Activated CD8-positive, alpha-beta memory T cell treated with anti-CD3 and anti-CD28 coated beads for 36 hours (primary cell): ENCODE measurements at regions not wholly inside any gene's neighbourhood (a gene's known extent, or its start where the extent isn't known, plus 50 kb on each side); places are given as distances from the start of the nearest gene placed in this dataset.

Source experiments
- CTCF ChIA-PET: fragments of 350-600 bp; sonication (Branson Sonifier 250); formaldehyde crosslinking; loops from one replicate; lab custom pipeline; 2021; ENCODE audit warnings: antibody characterized with exemption; lab: Charles Lee
- POLR2A ChIA-PET: fragments of 350-600 bp; sonication (Branson Sonifier 250); formaldehyde crosslinking; loops from one replicate; lab custom pipeline; 2021; ENCODE audit warnings: antibody characterized with exemption; lab: Charles Lee

- POLR2A ChIA-PET: no interaction called here
- CTCF ChIA-PET: no interaction called here
Observed at GRCh38 chr17:69871318-69871717, 203.7 kb upstream of the KCNJ16 start.

GRCh38 chr17:69872675-69873262 is 202.3 kb upstream of the KCNJ16 start:
- ChIA-PET POLR2A (no interaction called here), CTCF (no interaction called here)

GRCh38 chr17:69874175-69874670 is 200.8 kb upstream of the KCNJ16 start:
- ChIA-PET POLR2A (no interaction called here), CTCF (no interaction called here)

- POLR2A ChIA-PET: no interaction called here
- CTCF ChIA-PET: no interaction called here
Observed at GRCh38 chr17:69876757-69877156, 198.3 kb upstream of the KCNJ16 start.

GRCh38 chr17:69878661-69879060 is 196.4 kb upstream of the KCNJ16 start:
- ChIA-PET CTCF (no interaction called here), POLR2A (no interaction called here)

GRCh38 chr17:69879576-69879975 is 195.4 kb upstream of the KCNJ16 start:
- POLR2A ChIA-PET: no interaction called here

GRCh38 chr17:69880591-69881112 is 194.4 kb upstream of the KCNJ16 start:
- ChIA-PET POLR2A (no interaction called here), CTCF (no interaction called here)

More at GRCh38 chr17:69879576-69879975, 195.4 kb upstream of the KCNJ16 start:
- CTCF ChIA-PET: no interaction called here

- ChIA-PET CTCF (no interaction called here), POLR2A (no interaction called here)
Observed at GRCh38 chr17:69882281-69882680, 192.7 kb upstream of the KCNJ16 start.

GRCh38 chr17:69883120-69883519 is 191.9 kb upstream of the KCNJ16 start:
- CTCF ChIA-PET: no interaction called here
- POLR2A ChIA-PET: no interaction called here

GRCh38 chr17:69884356-69884755 is 190.7 kb upstream of the KCNJ16 start:
- POLR2A ChIA-PET: no interaction called here

GRCh38 chr17:69884846-69885245 is 190.2 kb upstream of the KCNJ16 start:
- POLR2A ChIA-PET: no interaction called here
- CTCF ChIA-PET: no interaction called here

More at GRCh38 chr17:69884356-69884755, 190.7 kb upstream of the KCNJ16 start:
- CTCF ChIA-PET: interaction anchor here (0.7 kb wide), 1 partner anchor 10 kb away, joined by 3 read pairs; no protein-coding TSS in a partner anchor

GRCh38 chr17:69898601-69899000 is 176.4 kb upstream of the KCNJ16 start:
- ChIA-PET POLR2A (no interaction called here), CTCF (no interaction called here)

- CTCF ChIA-PET: no interaction called here
Observed at GRCh38 chr17:69900101-69900500, 174.9 kb upstream of the KCNJ16 start.

GRCh38 chr17:69900829-69901228 is 174.2 kb upstream of the KCNJ16 start:
- POLR2A ChIA-PET: no interaction called here

More at GRCh38 chr17:69900101-69900500, 174.9 kb upstream of the KCNJ16 start:
- POLR2A ChIA-PET: no interaction called here

GRCh38 chr17:69906306-69906705 is 168.7 kb upstream of the KCNJ16 start:
- ChIA-PET CTCF (no interaction called here), POLR2A (no interaction called here)

More at GRCh38 chr17:69900829-69901228, 174.2 kb upstream of the KCNJ16 start:
- CTCF ChIA-PET: no interaction called here

GRCh38 chr17:69907132-69907847 is 167.7 kb upstream of the KCNJ16 start:
- ChIA-PET CTCF (no interaction called here), POLR2A (no interaction called here)

GRCh38 chr17:69908626-69909368 is 166.2 kb upstream of the KCNJ16 start:
- ChIA-PET POLR2A (no interaction called here), CTCF (no interaction called here)

- ChIA-PET CTCF (no interaction called here), POLR2A (no interaction called here)
Observed at GRCh38 chr17:69909389-69909788, 165.6 kb upstream of the KCNJ16 start.

- ChIA-PET CTCF (no interaction called here), POLR2A (no interaction called here)
Observed at GRCh38 chr17:69912805-69913204, 162.2 kb upstream of the KCNJ16 start.

- POLR2A ChIA-PET: no interaction called here
- CTCF ChIA-PET: no interaction called here
Observed at GRCh38 chr17:69913216-69913615, 161.8 kb upstream of the KCNJ16 start.
